Right atrium auricular region (tissue), 2 donors: ENCODE measurements at regions not wholly inside any gene's neighbourhood (a gene's known extent, or its start where the extent isn't known, plus 50 kb on each side); places are given as distances from the start of the nearest gene placed in this dataset.
"Not testable (repeated sequence)": the region's sequence is repeated elsewhere in the genome, so short reads cannot be mapped to it uniquely, and the experiment has no call there.

ENCODE experiments used
- DNase-seq: peaks from one replicate; pipeline ENCODE4 v3.0.0-alpha.2; 2019; ENCODE audit warnings: low spot score
- H3K27ac ChIP-seq, 2 donors: fragments of 200-600 bp; sonication (generic); 1 replicate in 1 of 2; 2 replicates in 1 of 2; pipeline ENCODE4 v1.5.1; 2016 to 2019
- H3K27me3 ChIP-seq, 2 donors: fragments of 200-600 bp; sonication (generic); one replicate each; pipeline versions ENCODE4 v1.5.1 to v1.6.0; 2017 to 2019
- H3K36me3 ChIP-seq: fragments of 200-600 bp; sonication (generic); one replicate; pipeline ENCODE4 v1.5.1; 2016
- H3K4me1 ChIP-seq, 2 donors: fragments of 200-600 bp; sonication (generic); one replicate each; pipeline versions ENCODE4 v1.5.1 to v1.6.0; 2017 to 2019
- H3K4me3 ChIP-seq, 2 donors: fragments of 200-600 bp; sonication (generic); 1 replicate in 1 of 2; 2 replicates in 1 of 2; pipeline ENCODE4 v1.5.1; 2017 to 2019; ENCODE audit warnings: mild to moderate bottlenecking in 1 of 2, moderate library complexity in 1 of 2
- H3K9me3 ChIP-seq, 2 donors: fragments of 200-600 bp; sonication (generic); one replicate each; pipeline ENCODE4 v1.5.1; 2019
- TF ChIP-seq, protein P1 (sequence below), 2 donors: fragments of 200-600 bp; sonication (generic); IDR thresholded peaks; one replicate each; pipeline ENCODE4 v1.5.1; 2019; ENCODE audit warnings: antibody characterized with exemption in 2 of 2

DNA sequence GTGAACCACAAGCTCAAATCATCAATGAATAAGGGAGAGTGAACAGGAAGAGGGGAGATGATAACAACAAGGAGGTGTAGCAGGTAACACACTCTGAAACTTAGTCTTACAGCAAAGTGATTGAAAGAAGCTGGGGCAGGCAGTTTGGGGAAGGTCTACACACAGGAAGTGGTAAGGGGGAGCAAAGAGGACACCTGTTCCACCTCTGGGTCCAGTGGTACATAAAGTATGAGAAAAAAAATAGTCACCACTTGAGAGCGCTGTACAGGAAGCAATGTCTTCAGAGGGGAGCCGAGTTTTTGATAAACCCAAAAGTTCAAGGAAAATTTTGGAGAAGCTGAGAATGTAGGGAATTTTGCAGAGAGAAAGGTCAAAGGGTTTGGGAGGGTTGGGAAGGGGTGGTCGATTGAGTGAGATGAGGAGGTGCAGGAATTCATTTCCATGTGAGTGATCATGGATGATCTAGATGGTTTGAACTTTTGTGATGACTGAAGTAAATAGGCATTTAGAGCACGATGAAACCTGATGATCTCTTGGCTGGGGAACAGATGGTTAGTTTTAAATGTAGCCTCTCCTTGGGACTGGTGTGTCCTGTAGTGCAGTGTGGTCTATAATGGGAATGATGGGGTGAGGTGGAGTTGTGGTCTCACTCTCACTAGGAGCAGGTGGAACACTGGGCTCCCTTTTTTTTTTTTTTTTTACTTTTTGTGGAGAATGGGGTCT lies 142.0 kb downstream of the RBMX2 start:
- TF ChIP-seq, protein P1, sequence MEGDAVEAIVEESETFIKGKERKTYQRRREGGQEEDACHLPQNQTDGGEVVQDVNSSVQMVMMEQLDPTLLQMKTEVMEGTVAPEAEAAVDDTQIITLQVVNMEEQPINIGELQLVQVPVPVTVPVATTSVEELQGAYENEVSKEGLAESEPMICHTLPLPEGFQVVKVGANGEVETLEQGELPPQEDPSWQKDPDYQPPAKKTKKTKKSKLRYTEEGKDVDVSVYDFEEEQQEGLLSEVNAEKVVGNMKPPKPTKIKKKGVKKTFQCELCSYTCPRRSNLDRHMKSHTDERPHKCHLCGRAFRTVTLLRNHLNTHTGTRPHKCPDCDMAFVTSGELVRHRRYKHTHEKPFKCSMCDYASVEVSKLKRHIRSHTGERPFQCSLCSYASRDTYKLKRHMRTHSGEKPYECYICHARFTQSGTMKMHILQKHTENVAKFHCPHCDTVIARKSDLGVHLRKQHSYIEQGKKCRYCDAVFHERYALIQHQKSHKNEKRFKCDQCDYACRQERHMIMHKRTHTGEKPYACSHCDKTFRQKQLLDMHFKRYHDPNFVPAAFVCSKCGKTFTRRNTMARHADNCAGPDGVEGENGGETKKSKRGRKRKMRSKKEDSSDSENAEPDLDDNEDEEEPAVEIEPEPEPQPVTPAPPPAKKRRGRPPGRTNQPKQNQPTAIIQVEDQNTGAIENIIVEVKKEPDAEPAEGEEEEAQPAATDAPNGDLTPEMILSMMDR (IDR thresholded peaks at IDR 0.05) = no peak
- H3K36me3 ChIP-seq = no peaks in the 10 kb centered on the region
- DNase-seq = no peak
- no peaks in the 10 kb centered on the region for H3K4me1 ChIP-seq
- no peak overlapping the region for H3K27ac ChIP-seq
- no peak overlapping the region for H3K4me3 ChIP-seq
- no peaks in the 10 kb centered on the region for H3K27me3 ChIP-seq
- no peaks in the 10 kb centered on the region for H3K9me3 ChIP-seq

DNA sequence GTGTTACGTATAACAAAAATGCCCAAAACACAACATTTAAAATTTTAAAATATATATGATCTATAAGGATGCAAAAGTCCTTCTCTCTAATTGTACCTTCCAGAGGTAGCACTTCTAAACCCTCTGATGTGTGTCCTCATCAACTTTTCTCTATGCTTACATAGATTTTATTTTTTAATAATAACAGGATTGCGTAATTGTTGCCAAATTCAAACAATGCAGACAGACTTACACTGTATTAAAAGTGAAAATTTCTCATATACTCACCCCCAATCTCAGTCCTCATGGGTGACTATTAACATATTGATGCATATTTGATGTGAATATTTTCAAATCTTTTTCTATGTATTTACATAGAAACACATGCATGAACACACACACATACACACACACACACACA lies 144.0 kb downstream of the RBMX2 start:
- no peaks in the 10 kb centered on the region for H3K36me3 ChIP-seq
- no peak overlapping the region for H3K27ac ChIP-seq
- no peak overlapping the region for H3K4me3 ChIP-seq
- no peaks in the 10 kb centered on the region for H3K4me1 ChIP-seq
- no peaks in the 10 kb centered on the region for H3K9me3 ChIP-seq
- no peaks in the 10 kb centered on the region for H3K27me3 ChIP-seq
- TF ChIP-seq, protein P1 (IDR thresholded peaks at IDR 0.05) = no peak
- no peak for DNase-seq

DNA sequence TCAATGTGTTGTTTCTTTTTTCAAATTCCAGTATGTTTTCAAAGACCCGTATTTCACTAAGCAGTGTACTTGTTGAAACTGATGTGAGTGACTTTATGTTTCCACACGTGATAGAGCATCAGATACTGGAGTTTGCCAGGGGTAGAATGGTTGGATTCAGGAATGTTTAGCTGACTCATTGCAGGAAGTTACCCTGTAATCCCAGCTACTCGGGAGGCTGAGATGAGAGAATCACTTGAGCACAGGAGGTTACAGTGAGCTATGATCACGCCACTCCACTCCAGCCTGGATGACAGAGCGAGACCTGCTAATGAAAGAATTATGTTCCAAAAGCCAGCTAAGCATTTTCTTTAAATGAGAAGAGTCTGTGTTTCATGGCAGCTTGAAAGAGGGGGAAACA lies 147.6 kb downstream of the RBMX2 start:
- not testable (repeated sequence) for DNase-seq, H3K27me3 ChIP-seq, H3K9me3 ChIP-seq, H3K4me3 ChIP-seq, H3K27ac ChIP-seq, H3K36me3 ChIP-seq, H3K4me1 ChIP-seq

DNA sequence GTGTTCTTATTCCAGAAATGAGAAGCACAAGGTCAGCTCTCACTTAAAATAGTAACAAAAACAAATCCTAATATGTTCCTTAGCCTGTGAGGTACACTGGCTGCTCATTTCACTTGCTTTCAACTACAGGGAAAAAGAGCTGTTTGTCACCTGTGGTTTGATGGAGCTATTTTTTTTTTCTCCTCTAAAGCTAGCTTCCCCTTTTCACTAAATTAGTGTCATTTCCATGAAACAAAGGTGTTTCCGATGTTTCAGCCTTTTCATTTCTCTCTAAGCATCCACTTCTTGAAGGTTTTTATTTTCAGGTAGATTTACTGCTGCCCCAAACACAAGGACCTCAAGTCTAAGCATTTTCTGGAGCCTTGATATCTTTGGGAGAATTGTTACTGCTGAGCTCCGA lies 148.6 kb downstream of the RBMX2 start:
- DNase-seq = no peak
- Histone ChIP-seq H3K4me3 (no peak overlapping the region), H3K27ac (no peak overlapping the region), H3K36me3 (no peaks in the 10 kb centered on the region), H3K9me3 (no peaks in the 10 kb centered on the region), H3K4me1 (no peaks in the 10 kb centered on the region), H3K27me3 (no peaks in the 10 kb centered on the region)
- TF ChIP-seq, protein P1 (IDR thresholded peaks at IDR 0.05) = no peak

DNA sequence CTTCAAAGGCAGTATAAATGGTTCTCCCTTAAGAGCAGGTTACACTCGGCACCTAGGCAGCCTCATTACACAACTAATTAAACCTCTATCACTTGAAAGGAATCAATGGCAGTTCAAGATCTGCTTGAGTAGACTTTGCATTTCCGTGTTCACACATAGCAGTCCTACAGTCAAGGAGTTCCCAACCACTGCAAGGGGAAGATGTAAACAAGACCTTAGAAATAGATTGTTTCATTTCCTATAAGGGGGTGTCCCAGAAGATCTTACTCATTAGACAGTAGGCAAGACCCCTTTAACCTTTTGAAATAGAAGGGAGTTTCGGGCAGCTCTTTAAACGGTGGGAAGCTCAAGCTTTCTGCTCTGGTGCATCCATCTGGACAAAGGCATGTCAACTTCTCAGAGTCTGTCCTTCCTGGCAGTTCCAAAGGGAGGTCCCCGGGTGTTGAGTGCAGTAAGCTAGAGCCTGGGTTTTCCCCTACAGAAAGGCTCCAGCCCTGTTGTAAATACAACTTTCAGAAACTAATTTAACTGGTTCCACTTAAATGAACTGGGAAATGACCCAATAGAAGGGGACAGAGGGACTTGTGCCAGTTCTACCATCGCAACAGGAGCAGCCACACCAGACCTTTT lies 150.8 kb downstream of the RBMX2 start:
- TF ChIP-seq, protein P1 (IDR thresholded peaks at IDR 0.05) = no peak
- no peak overlapping the region for H3K4me3 ChIP-seq

DNA sequence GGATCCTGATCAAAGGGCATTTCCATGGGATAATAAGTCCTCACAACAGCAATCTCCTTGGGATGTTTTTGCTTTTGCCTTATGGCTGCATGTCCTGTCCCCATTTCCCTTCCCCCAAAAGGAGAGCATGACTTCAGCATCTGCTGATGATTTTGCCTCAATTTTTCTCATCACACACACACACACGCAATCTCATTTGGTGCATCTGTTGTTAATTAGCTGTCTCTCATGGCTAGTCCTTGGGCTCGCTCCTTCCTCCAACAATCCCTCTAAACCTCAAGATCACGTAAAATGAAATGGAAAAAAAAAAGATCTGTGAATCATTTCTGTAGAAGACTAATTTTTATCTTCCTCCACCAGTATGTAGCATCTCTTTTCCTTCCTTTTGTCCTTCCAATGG lies 153.6 kb downstream of the RBMX2 start:
- DNase-seq = no peak
- Histone ChIP-seq H3K4me1 (no peaks in the 10 kb centered on the region), H3K4me3 (no peak overlapping the region), H3K27me3 (no peaks in the 10 kb centered on the region), H3K36me3 (no peaks in the 10 kb centered on the region), H3K9me3 (no peaks in the 10 kb centered on the region), H3K27ac (no peak overlapping the region)
- TF ChIP-seq, protein P1 (IDR thresholded peaks at IDR 0.05) = no peak

More for the DNA sequence above, 150.8 kb downstream of the RBMX2 start:
- Histone ChIP-seq H3K9me3 (no peaks in the 10 kb centered on the region), H3K27ac (no peak overlapping the region), H3K36me3 (no peaks in the 10 kb centered on the region), H3K4me1 (no peaks in the 10 kb centered on the region), H3K27me3 (no peaks in the 10 kb centered on the region)
- DNase-seq = no peak
